ENCODE measurements at regions not wholly inside any gene's neighbourhood (a gene's known extent, or its start where the extent isn't known, plus 50 kb on each side); places are given as distances from the start of the nearest gene placed in this dataset.

DNA sequence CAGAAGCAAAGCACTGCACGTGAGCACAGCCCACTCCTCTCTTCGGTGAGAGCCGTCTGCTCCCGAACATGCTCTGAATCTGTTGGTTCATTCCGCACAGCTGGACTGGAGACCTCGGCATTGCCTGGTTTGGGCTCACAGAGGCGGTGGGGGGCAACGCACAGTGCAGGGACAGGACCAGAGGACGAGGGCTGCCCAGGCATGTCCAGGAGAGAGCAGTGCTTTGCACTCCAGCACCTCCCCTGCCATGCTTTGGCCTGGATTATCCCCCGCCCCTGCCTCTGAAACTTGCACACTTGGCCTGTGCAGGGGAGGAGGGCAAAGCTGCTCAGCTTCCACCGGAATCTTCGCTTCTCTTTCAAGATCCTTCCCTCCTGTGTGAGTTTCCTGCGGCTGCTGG, 536.5 kb downstream of the BRD1 start:
- TF ChIP-seq ARNTL (CRISPR knock-in tag; IDR thresholded peaks at IDR 0.05; ENCODE audit: borderline replicate concordance, low read depth) (no peak), ZFP3 (CRISPR knock-in tag; IDR thresholded peaks at IDR 0.05) (no peak), ZC3H10 (CRISPR knock-in tag; IDR thresholded peaks at IDR 0.05) (no peak), TSHZ2 (CRISPR knock-in tag; IDR thresholded peaks at IDR 0.05) (no peak), ISL1 (CRISPR knock-in tag; IDR thresholded peaks at IDR 0.05) (no peak), ZNF8 (CRISPR knock-in tag; IDR thresholded peaks at IDR 0.05) (no peak), PPARA (CRISPR knock-in tag; IDR thresholded peaks at IDR 0.05; ENCODE audit: borderline replicate concordance) (no peak), OSR1 (CRISPR knock-in tag; IDR thresholded peaks at IDR 0.05) (no peak), TOX (CRISPR knock-in tag; IDR thresholded peaks at IDR 0.05; ENCODE audit: borderline replicate concordance) (no peak), BACH2 (CRISPR knock-in tag; IDR thresholded peaks at IDR 0.05; ENCODE audit: borderline replicate concordance) (no peak), CSDC2 (CRISPR knock-in tag; IDR thresholded peaks at IDR 0.05) (no peak), ZFP30 (CRISPR knock-in tag; IDR thresholded peaks at IDR 0.05) (no peak), ESRRG (CRISPR knock-in tag; IDR thresholded peaks at IDR 0.05) (no peak), ZNF70 (CRISPR knock-in tag; IDR thresholded peaks at IDR 0.05) (no peak), GLIS3 (CRISPR knock-in tag; IDR thresholded peaks at IDR 0.05) (no peak), ZNF565 (CRISPR knock-in tag; conservative IDR thresholded peaks at IDR 0.05; ENCODE audit: low read depth) (no peak), SNAI2 (CRISPR knock-in tag; IDR thresholded peaks at IDR 0.05) (no peak)
- TF ChIP-seq, protein P1, sequence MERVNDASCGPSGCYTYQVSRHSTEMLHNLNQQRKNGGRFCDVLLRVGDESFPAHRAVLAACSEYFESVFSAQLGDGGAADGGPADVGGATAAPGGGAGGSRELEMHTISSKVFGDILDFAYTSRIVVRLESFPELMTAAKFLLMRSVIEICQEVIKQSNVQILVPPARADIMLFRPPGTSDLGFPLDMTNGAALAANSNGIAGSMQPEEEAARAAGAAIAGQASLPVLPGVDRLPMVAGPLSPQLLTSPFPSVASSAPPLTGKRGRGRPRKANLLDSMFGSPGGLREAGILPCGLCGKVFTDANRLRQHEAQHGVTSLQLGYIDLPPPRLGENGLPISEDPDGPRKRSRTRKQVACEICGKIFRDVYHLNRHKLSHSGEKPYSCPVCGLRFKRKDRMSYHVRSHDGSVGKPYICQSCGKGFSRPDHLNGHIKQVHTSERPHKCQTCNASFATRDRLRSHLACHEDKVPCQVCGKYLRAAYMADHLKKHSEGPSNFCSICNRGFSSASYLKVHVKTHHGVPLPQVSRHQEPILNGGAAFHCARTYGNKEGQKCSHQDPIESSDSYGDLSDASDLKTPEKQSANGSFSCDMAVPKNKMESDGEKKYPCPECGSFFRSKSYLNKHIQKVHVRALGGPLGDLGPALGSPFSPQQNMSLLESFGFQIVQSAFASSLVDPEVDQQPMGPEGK (CRISPR knock-in tag; IDR thresholded peaks at IDR 0.05; ENCODE audit: borderline replicate concordance), result no peak
- TF ChIP-seq, protein P2, sequence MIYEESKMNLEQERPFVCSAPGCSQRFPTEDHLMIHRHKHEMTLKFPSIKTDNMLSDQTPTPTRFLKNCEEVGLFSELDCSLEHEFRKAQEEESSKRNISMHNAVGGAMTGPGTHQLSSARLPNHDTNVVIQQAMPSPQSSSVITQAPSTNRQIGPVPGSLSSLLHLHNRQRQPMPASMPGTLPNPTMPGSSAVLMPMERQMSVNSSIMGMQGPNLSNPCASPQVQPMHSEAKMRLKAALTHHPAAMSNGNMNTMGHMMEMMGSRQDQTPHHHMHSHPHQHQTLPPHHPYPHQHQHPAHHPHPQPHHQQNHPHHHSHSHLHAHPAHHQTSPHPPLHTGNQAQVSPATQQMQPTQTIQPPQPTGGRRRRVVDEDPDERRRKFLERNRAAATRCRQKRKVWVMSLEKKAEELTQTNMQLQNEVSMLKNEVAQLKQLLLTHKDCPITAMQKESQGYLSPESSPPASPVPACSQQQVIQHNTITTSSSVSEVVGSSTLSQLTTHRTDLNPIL (CRISPR knock-in tag; IDR thresholded peaks at IDR 0.05; ENCODE audit: low read depth), result no peak
- ATAC-seq, result no peak

- TF ChIP-seq GLIS3 (CRISPR knock-in tag; IDR thresholded peaks at IDR 0.05), result no peak
- TF ChIP-seq ZNF8 (CRISPR knock-in tag; IDR thresholded peaks at IDR 0.05), result no peak
- TF ChIP-seq, protein P1 (CRISPR knock-in tag; IDR thresholded peaks at IDR 0.05; ENCODE audit: borderline replicate concordance), result no peak
- no peak for TF ChIP-seq ARNTL (CRISPR knock-in tag; IDR thresholded peaks at IDR 0.05; ENCODE audit: borderline replicate concordance, low read depth)
- TF ChIP-seq, protein P2 (CRISPR knock-in tag; IDR thresholded peaks at IDR 0.05; ENCODE audit: low read depth), result no peak
- ATAC-seq, result no peak
Observed at GRCh38 chr22:49290711-49291110, 537.0 kb downstream of the BRD1 start.

GRCh38 chr22:49289822-49290679, 537.6 kb downstream of the BRD1 start:
- ATAC-seq, result no peak
- no peak for TF ChIP-seq ISL1 (CRISPR knock-in tag; IDR thresholded peaks at IDR 0.05)

Measured in SK-N-SH treated with all-trans-retinoic acid at 6 μM for 48 hours (cell line).